ENCODE measurements at regions not wholly inside any gene's neighbourhood (a gene's known extent, or its start where the extent isn't known, plus 50 kb on each side); places are given as distances from the start of the nearest gene placed in this dataset.

DNA sequence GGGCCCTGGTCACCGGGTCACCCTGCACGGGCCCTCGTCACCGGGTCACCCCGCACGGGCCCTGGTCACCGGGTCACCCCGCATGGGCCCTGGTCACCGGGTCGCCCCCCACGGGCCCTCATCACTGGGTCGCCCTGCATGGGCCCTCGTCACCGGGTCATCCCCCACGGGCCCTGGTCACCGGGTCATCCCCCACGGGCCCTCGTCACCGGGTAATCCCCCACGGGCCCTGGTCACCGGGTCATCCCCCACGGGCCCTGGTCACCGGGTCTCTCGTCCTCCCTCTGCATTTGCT lies 77.6 kb downstream of the RIPK4 start:
- no peaks in the 10 kb centered on the region for H3K79me2 ChIP-seq (ENCODE audit: insufficient read depth)
- no peaks in the 10 kb centered on the region for H3F3A ChIP-seq (replicated peaks; ENCODE audit: insufficient read depth)
- H3K4me3 ChIP-seq (ENCODE audit: low read depth in 2 of 2, low read length in 1 of 2), result no peak overlapping the region
- no peaks in the 10 kb centered on the region for H3K36me3 ChIP-seq (replicated peaks in 1 of 2; ENCODE audit: control insufficient read depth in 1 of 2, insufficient read depth in 2 of 2, low read length in 1 of 2)
- peaks cover 12% of the 10 kb centered on the region; the same call in 1 of the 2 replicates for H3K27me3 ChIP-seq (ENCODE audit: insufficient read depth)
- no peak overlapping the region for H2AFZ ChIP-seq (ENCODE audit: low read depth)
- no peaks in the 10 kb centered on the region for H3K9me2 ChIP-seq
- TF ChIP-seq, protein P1, sequence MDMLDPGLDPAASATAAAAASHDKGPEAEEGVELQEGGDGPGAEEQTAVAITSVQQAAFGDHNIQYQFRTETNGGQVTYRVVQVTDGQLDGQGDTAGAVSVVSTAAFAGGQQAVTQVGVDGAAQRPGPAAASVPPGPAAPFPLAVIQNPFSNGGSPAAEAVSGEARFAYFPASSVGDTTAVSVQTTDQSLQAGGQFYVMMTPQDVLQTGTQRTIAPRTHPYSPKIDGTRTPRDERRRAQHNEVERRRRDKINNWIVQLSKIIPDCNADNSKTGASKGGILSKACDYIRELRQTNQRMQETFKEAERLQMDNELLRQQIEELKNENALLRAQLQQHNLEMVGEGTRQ (IDR thresholded peaks at IDR 0.05; ENCODE audit: borderline replicate concordance, low read depth, low read length), result no peak
- TF ChIP-seq FOXJ3 (CRISPR knock-in tag; IDR thresholded peaks at IDR 0.05), result no peak
- TF ChIP-seq, protein P2, sequence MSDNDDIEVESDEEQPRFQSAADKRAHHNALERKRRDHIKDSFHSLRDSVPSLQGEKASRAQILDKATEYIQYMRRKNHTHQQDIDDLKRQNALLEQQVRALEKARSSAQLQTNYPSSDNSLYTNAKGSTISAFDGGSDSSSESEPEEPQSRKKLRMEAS (IDR thresholded peaks at IDR 0.05; ENCODE audit: low read depth), result no peak
- TF ChIP-seq, protein P3, sequence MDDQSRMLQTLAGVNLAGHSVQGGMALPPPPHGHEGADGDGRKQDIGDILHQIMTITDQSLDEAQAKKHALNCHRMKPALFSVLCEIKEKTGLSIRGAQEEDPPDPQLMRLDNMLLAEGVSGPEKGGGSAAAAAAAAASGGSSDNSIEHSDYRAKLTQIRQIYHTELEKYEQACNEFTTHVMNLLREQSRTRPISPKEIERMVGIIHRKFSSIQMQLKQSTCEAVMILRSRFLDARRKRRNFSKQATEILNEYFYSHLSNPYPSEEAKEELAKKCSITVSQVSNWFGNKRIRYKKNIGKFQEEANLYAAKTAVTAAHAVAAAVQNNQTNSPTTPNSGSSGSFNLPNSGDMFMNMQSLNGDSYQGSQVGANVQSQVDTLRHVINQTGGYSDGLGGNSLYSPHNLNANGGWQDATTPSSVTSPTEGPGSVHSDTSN (IDR thresholded peaks at IDR 0.05), result no peak
- TF ChIP-seq TEAD4 (IDR thresholded peaks at IDR 0.05; ENCODE audit: borderline replicate concordance, insufficient read depth), result no peak
- TF ChIP-seq ELF1 (IDR thresholded peaks at IDR 0.05), result no peak
- TF ChIP-seq NRF1 (IDR thresholded peaks at IDR 0.05; ENCODE audit: low read depth, low read length), result no peak
- TF ChIP-seq, protein P4, sequence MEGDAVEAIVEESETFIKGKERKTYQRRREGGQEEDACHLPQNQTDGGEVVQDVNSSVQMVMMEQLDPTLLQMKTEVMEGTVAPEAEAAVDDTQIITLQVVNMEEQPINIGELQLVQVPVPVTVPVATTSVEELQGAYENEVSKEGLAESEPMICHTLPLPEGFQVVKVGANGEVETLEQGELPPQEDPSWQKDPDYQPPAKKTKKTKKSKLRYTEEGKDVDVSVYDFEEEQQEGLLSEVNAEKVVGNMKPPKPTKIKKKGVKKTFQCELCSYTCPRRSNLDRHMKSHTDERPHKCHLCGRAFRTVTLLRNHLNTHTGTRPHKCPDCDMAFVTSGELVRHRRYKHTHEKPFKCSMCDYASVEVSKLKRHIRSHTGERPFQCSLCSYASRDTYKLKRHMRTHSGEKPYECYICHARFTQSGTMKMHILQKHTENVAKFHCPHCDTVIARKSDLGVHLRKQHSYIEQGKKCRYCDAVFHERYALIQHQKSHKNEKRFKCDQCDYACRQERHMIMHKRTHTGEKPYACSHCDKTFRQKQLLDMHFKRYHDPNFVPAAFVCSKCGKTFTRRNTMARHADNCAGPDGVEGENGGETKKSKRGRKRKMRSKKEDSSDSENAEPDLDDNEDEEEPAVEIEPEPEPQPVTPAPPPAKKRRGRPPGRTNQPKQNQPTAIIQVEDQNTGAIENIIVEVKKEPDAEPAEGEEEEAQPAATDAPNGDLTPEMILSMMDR (IDR thresholded peaks at IDR 0.05), result no peak
- TF ChIP-seq SIN3A (IDR thresholded peaks at IDR 0.05; ENCODE audit: borderline replicate concordance, low read depth, low read length), result no peak
- TF ChIP-seq, protein P5, sequence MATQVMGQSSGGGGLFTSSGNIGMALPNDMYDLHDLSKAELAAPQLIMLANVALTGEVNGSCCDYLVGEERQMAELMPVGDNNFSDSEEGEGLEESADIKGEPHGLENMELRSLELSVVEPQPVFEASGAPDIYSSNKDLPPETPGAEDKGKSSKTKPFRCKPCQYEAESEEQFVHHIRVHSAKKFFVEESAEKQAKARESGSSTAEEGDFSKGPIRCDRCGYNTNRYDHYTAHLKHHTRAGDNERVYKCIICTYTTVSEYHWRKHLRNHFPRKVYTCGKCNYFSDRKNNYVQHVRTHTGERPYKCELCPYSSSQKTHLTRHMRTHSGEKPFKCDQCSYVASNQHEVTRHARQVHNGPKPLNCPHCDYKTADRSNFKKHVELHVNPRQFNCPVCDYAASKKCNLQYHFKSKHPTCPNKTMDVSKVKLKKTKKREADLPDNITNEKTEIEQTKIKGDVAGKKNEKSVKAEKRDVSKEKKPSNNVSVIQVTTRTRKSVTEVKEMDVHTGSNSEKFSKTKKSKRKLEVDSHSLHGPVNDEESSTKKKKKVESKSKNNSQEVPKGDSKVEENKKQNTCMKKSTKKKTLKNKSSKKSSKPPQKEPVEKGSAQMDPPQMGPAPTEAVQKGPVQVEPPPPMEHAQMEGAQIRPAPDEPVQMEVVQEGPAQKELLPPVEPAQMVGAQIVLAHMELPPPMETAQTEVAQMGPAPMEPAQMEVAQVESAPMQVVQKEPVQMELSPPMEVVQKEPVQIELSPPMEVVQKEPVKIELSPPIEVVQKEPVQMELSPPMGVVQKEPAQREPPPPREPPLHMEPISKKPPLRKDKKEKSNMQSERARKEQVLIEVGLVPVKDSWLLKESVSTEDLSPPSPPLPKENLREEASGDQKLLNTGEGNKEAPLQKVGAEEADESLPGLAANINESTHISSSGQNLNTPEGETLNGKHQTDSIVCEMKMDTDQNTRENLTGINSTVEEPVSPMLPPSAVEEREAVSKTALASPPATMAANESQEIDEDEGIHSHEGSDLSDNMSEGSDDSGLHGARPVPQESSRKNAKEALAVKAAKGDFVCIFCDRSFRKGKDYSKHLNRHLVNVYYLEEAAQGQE (IDR thresholded peaks at IDR 0.05; ENCODE audit: low read depth, low read length), result no peak
- no peak for TF ChIP-seq FOSL2 (IDR thresholded peaks at IDR 0.05; ENCODE audit: borderline replicate concordance, low read depth)
- no peak for TF ChIP-seq RXRA (IDR thresholded peaks at IDR 0.05; ENCODE audit: borderline replicate concordance, low read depth)
- no peaks in the 10 kb centered on the region for H4K20me1 ChIP-seq (ENCODE audit: insufficient read depth)
- no peak overlapping the region for H3K9ac ChIP-seq
- no peak overlapping the region for H3K4me2 ChIP-seq
- no peaks in the 10 kb centered on the region for H3K9me3 ChIP-seq
- no peak overlapping the region for H3K27ac ChIP-seq (ENCODE audit: low read depth in 2 of 2, low read length in 1 of 2)
- WGBS (ENCODE audit: low lambda C conversion rate), result 79% methylated on average over 18 of the region's 24 CpGs
- no peaks in the 10 kb centered on the region; a peak in 1 of 4 replicates for H3K4me1 ChIP-seq (ENCODE audit: control insufficient read depth in 1 of 2, insufficient read depth in 2 of 2, low read depth in 1 of 2, low read length in 1 of 2)
- ChIA-PET CTCF (no interaction called here), POLR2A (no interaction called here)
- no peak for DNase-seq

Measured in SK-N-SH (cell line).